Smooth muscle cell (in vitro differentiated cells): ENCODE measurements at regions not wholly inside any gene's neighbourhood (a gene's known extent, or its start where the extent isn't known, plus 50 kb on each side); places are given as distances from the start of the nearest gene placed in this dataset.
"Not testable (repeated sequence)": the region's sequence is repeated elsewhere in the genome, so short reads cannot be mapped to it uniquely, and the experiment has no call there.

Experiments used
- DNase-seq: peaks from one replicate; lab custom pipeline; 2025; ENCODE audit not compliant: unreplicated experiment; lab: John Stamatoyannopoulos, UW
- H2AFZ ChIP-seq: fragments of 200-600 bp; sonication (generic); 2 replicates; pipeline ENCODE4 v1.6.0; 2016; ENCODE audit warnings: antibody characterized with exemption, low read depth, mild to moderate bottlenecking
- H3F3A ChIP-seq: fragments of 200-600 bp; sonication (generic); 2 replicates; pipeline ENCODE4 v1.6.0; 2017; ENCODE audit warnings: antibody characterized with exemption, low read depth
- H3K27ac ChIP-seq: fragments of 200-600 bp; sonication (generic); 2 replicates; pipeline ENCODE4 v1.5.1; 2016; ENCODE audit warnings: low read depth, mild to moderate bottlenecking
- H3K27me3 ChIP-seq: fragments of 200-600 bp; sonication (generic); 2 replicates; pipeline ENCODE4 v1.6.1; 2016; ENCODE audit warnings: low read depth, mild to moderate bottlenecking
- H3K36me3 ChIP-seq: fragments of 200-600 bp; sonication (generic); 2 replicates; pipeline ENCODE4 v1.5.1; 2016; ENCODE audit warnings: low read depth
- H3K4me1 ChIP-seq: fragments of 200-600 bp; sonication (generic); 2 replicates; pipeline ENCODE4 v1.5.1; 2016; ENCODE audit warnings: low read depth
- H3K4me2 ChIP-seq: fragments of 200-600 bp; sonication (generic); 2 replicates; pipeline ENCODE4 v1.6.0; 2016; ENCODE audit warnings: mild to moderate bottlenecking
- H3K4me3 ChIP-seq: fragments of 200-600 bp; sonication (generic); 2 replicates; pipeline ENCODE4 v1.5.1; 2016; ENCODE audit warnings: mild to moderate bottlenecking
- H3K79me2 ChIP-seq: fragments of 200-600 bp; sonication (generic); 2 replicates; pipeline ENCODE4 v1.6.0; 2016; ENCODE audit warnings: low read depth, mild to moderate bottlenecking
- H3K9ac ChIP-seq: fragments of 200-600 bp; sonication (generic); 2 replicates; pipeline ENCODE4 v1.6.0; 2016; ENCODE audit warnings: low read depth
- H3K9me3 ChIP-seq: fragments of 200-600 bp; sonication (generic); replicated peaks from 2 replicates; pipeline ENCODE4 v1.5.1; 2016; ENCODE audit warnings: low read depth
- H4K20me1 ChIP-seq: fragments of 200-600 bp; sonication (generic); 2 replicates; pipeline ENCODE4 v1.6.0; 2016; ENCODE audit warnings: low read depth
- CTCF ChIP-seq: fragments of 200-600 bp; sonication (generic); IDR thresholded peaks from 2 replicates; pipeline ENCODE4 v1.5.1; 2017; ENCODE audit warnings: borderline replicate concordance, mild to moderate bottlenecking, antibody characterized with exemption; ENCODE audit not compliant: insufficient read depth, poor library complexity, severe bottlenecking
- WGBS: methylation state at CpG from one replicate; pipeline ENCODE4 v1.1.7; 2016; ENCODE audit warnings: low lambda C conversion rate; 5-methylcytosine and 5-hydroxymethylcytosine counted together

- Histone ChIP-seq H2AFZ (no peak overlapping the region), H3K36me3 (no peaks in the 10 kb centered on the region), H3K4me2 (no peak overlapping the region), H4K20me1 (no peaks in the 10 kb centered on the region), H3F3A (no peaks in the 10 kb centered on the region), H3K4me3 (no peak overlapping the region), H3K79me2 (no peaks in the 10 kb centered on the region), H3K27ac (no peak overlapping the region), H3K9me3 (no peaks in the 10 kb centered on the region), H3K27me3 (no peaks in the 10 kb centered on the region), H3K9ac (no peak overlapping the region), H3K4me1 (no peaks in the 10 kb centered on the region)
- no peak for TF ChIP-seq CTCF
- 65% methylated on average over 5 of the region's 5 CpGs for WGBS
- DNase-seq, result no peak
These were observed 146.8 kb upstream of the NRIP1 start for GRCh38 chr21:15211491-15212133.

GRCh38 chr21:15212206-15212605 lies 147.4 kb upstream of the NRIP1 start:
- H3F3A ChIP-seq, result no peaks in the 10 kb centered on the region
- H4K20me1 ChIP-seq, result no peaks in the 10 kb centered on the region
- TF ChIP-seq CTCF, result no peak
- WGBS, result 76% methylated on average over 2 of the region's 2 CpGs
- H3K9ac ChIP-seq, result no peak overlapping the region
- H2AFZ ChIP-seq, result no peak overlapping the region
- no peak overlapping the region for H3K4me2 ChIP-seq
- H3K9me3 ChIP-seq, result no peaks in the 10 kb centered on the region
- H3K27ac ChIP-seq, result no peak overlapping the region
- DNase-seq, result no peak
- H3K36me3 ChIP-seq, result no peaks in the 10 kb centered on the region
- no peak overlapping the region for H3K4me3 ChIP-seq
- no peaks in the 10 kb centered on the region for H3K4me1 ChIP-seq
- H3K27me3 ChIP-seq, result no peaks in the 10 kb centered on the region
- H3K79me2 ChIP-seq, result no peaks in the 10 kb centered on the region

GRCh38 chr21:15218476-15218875 lies 153.7 kb upstream of the NRIP1 start:
- H3K9ac ChIP-seq, H3K27me3 ChIP-seq, H3F3A ChIP-seq, H4K20me1 ChIP-seq, DNase-seq, H3K9me3 ChIP-seq, H3K4me1 ChIP-seq, H3K4me2 ChIP-seq, H3K79me2 ChIP-seq, H3K36me3 ChIP-seq, H3K27ac ChIP-seq, H2AFZ ChIP-seq, H3K4me3 ChIP-seq: not testable (repeated sequence)
- WGBS, result 96% methylated on average over 14 of the region's 23 CpGs

GRCh38 chr21:15219039-15219438 lies 154.2 kb upstream of the NRIP1 start:
- H3K4me2 ChIP-seq, result no peak overlapping the region
- H3K27me3 ChIP-seq, result no peaks in the 10 kb centered on the region
- no peak for TF ChIP-seq CTCF
- DNase-seq, result no peak
- H3K27ac ChIP-seq, result no peak overlapping the region
- H3K9me3 ChIP-seq, result no peaks in the 10 kb centered on the region
- no peak overlapping the region for H3K9ac ChIP-seq
- 81% methylated on average over 3 of the region's 5 CpGs for WGBS
- peaks cover 9% of the 10 kb centered on the region for H3F3A ChIP-seq
- no peaks in the 10 kb centered on the region for H4K20me1 ChIP-seq
- H2AFZ ChIP-seq, result no peak overlapping the region
- H3K79me2 ChIP-seq, result no peaks in the 10 kb centered on the region
- H3K4me3 ChIP-seq, result no peak overlapping the region
- H3K36me3 ChIP-seq, result no peaks in the 10 kb centered on the region
- H3K4me1 ChIP-seq, result peaks cover 3% of the 10 kb centered on the region
